ENCODE measurements at regions not wholly inside any gene's neighbourhood (a gene's known extent, or its start where the extent isn't known, plus 50 kb on each side); places are given as distances from the start of the nearest gene placed in this dataset.

- no peak for TF ChIP-seq POLR2A (IDR thresholded peaks at IDR 0.05)
- TF ChIP-seq CTCF (IDR thresholded peaks at IDR 0.05) = no peak
Measured at GRCh38 chr9:126236273-126236672, 90.4 kb upstream of the MVB12B start.
